AG04450 (cell line): ENCODE measurements at regions not wholly inside any gene's neighbourhood (a gene's known extent, or its start where the extent isn't known, plus 50 kb on each side); places are given as distances from the start of the nearest gene placed in this dataset.

Experiments used
- CTCF ChIA-PET: fragments of 300-600, 350-600 bp; formaldehyde crosslinking; extraction: SDS; loops from one replicate; lab custom pipeline; 2022; ENCODE audit warnings: antibody characterized with exemption, inconsistent platforms; lab: Charles Lee
- POLR2A ChIA-PET: fragments of 350-600 bp; formaldehyde crosslinking; extraction: SDS; loops from one replicate; lab custom pipeline; 2021; ENCODE audit warnings: antibody characterized with exemption, inconsistent platforms; lab: Yijun Ruan, JAX
- DNase-seq: peaks from one replicate; pipeline ENCODE4 v3.0.0-alpha.2; 2011; ENCODE audit warnings: low read depth, low spot score
- H3K27ac ChIP-seq: one replicate; pipeline ENCODE4 v1.5.1; 2012; ENCODE audit warnings: low read depth, low read length, control low read depth
- H3K27me3 ChIP-seq: one replicate; pipeline ENCODE4 v1.6.0; 2012; ENCODE audit warnings: low read length; ENCODE audit not compliant: control insufficient read depth, insufficient read depth
- H3K4me3 ChIP-seq: 2 replicates; pipeline ENCODE4 v1.5.1; 2011; ENCODE audit warnings: mild to moderate bottlenecking, low read depth, low read length, control low read depth
- H3K9me3 ChIP-seq: 2 replicates; pipeline ENCODE4 v1.5.1; 2012; ENCODE audit warnings: low read length; ENCODE audit not compliant: control insufficient read depth, insufficient read depth
- TF ChIP-seq, protein P1 (sequence below): IDR thresholded peaks from 2 replicates; pipeline ENCODE4 v1.5.1; 2011; ENCODE audit warnings: low read depth, low read length, control low read depth, inconsistent platforms

DNA sequence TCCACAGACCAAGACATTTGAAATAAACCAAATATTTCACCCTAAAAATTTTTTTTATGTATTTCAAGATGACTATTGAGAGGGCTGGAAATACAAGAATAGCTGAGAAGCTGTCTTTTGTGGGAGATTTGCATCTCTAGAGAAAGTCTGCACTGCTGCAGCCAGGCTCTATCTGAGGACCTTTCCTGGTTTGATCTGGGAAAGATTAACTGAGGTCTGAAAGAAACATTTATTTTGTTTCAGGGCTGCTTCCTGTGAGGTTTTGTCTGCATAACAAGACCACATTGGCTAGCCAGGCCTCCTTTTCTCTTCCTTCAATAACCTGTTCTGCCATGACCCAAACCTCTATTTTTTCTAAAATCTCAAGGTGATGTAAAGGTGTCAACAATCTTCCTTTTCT lies 117.5 kb upstream of the ARHGEF26 start:
- CTCF ChIA-PET = interaction anchor here (0.9 kb wide), 1 partner anchor 33 kb away, joined by 10 read pairs; no protein-coding TSS in a partner anchor
- H3K27ac ChIP-seq = no peak overlapping the region
- H3K4me3 ChIP-seq = no peak overlapping the region
- no peaks in the 10 kb centered on the region for H3K9me3 ChIP-seq
- TF ChIP-seq, protein P1, sequence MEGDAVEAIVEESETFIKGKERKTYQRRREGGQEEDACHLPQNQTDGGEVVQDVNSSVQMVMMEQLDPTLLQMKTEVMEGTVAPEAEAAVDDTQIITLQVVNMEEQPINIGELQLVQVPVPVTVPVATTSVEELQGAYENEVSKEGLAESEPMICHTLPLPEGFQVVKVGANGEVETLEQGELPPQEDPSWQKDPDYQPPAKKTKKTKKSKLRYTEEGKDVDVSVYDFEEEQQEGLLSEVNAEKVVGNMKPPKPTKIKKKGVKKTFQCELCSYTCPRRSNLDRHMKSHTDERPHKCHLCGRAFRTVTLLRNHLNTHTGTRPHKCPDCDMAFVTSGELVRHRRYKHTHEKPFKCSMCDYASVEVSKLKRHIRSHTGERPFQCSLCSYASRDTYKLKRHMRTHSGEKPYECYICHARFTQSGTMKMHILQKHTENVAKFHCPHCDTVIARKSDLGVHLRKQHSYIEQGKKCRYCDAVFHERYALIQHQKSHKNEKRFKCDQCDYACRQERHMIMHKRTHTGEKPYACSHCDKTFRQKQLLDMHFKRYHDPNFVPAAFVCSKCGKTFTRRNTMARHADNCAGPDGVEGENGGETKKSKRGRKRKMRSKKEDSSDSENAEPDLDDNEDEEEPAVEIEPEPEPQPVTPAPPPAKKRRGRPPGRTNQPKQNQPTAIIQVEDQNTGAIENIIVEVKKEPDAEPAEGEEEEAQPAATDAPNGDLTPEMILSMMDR = no peak
- no peak for DNase-seq
- H3K27me3 ChIP-seq = no peaks in the 10 kb centered on the region
- POLR2A ChIA-PET = no interaction called here

DNA sequence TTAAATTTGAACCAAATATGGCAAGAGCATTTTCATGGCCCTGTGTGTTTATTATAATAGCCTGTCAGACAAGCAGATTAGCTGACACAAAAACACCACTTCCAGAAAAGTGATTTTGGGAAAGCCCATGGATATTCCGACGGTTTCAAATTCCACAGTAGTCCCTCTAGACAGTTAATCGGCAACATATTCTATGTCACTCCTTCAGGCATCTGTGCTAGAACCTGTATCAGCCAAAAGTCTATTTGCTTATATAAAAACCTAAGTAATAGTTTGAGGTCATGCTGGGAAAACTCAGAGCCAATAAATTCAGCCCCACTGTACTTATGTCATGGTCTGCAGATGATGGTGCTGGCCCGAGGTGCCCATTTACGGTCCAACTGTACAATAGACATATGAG lies 110.2 kb upstream of the ARHGEF26 start:
- ChIA-PET CTCF (no interaction called here), POLR2A (no interaction called here)
- DNase-seq = no peak
- H3K27me3 ChIP-seq = no peaks in the 10 kb centered on the region
- no peaks in the 10 kb centered on the region for H3K9me3 ChIP-seq
- TF ChIP-seq, protein P1 = no peak
- no peak overlapping the region for H3K4me3 ChIP-seq
- H3K27ac ChIP-seq = no peak overlapping the region

DNA sequence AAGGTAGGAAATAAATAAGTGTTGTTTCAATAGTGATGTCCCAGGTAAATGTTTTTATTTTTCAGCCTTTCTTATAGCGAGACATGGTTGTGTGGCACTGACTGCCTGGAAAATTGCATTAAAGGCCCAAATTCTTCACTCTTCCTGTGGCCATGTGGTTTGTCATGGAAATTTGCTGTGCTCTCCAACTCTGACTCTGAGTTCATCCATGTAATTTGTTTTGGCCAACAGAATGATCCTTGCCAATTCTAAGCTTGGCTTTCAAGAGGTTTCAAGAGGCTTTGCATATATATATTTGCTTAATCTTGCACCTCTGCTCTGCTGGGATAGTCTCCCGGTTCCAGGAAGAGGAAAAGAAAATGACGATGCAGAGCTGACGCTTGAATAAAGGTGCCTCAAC lies 107.5 kb upstream of the ARHGEF26 start:
- POLR2A ChIA-PET = no interaction called here
- CTCF ChIA-PET = no interaction called here
- Histone ChIP-seq H3K9me3 (no peaks in the 10 kb centered on the region), H3K4me3 (no peak overlapping the region), H3K27ac (no peak overlapping the region), H3K27me3 (no peaks in the 10 kb centered on the region)
- TF ChIP-seq, protein P1 = no peak
- DNase-seq = no peak

DNA sequence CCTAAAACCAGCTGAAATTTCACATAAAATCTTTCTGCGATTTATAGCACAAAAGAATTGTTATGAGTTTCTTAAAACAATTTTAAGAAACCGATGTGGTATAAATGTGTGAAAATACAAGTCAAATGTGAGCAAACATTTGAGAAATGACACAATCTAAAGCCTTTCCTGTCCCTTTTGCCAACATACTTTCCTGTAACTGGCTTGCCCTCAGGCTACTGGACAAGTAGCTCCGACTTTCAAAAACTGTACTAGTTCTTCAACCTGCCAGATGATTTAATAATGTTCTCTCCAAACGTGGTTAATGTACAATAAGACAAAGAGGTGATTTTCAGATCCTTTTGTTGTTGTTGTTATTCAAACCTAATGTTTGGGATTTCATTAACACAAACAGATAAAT lies 105.9 kb upstream of the ARHGEF26 start:
- TF ChIP-seq, protein P1 = no peak
- CTCF ChIA-PET = no interaction called here
- DNase-seq = no peak
- H3K27ac ChIP-seq = no peak overlapping the region
- H3K27me3 ChIP-seq = no peaks in the 10 kb centered on the region
- POLR2A ChIA-PET = no interaction called here
- H3K9me3 ChIP-seq = no peaks in the 10 kb centered on the region
- no peak overlapping the region for H3K4me3 ChIP-seq

DNA sequence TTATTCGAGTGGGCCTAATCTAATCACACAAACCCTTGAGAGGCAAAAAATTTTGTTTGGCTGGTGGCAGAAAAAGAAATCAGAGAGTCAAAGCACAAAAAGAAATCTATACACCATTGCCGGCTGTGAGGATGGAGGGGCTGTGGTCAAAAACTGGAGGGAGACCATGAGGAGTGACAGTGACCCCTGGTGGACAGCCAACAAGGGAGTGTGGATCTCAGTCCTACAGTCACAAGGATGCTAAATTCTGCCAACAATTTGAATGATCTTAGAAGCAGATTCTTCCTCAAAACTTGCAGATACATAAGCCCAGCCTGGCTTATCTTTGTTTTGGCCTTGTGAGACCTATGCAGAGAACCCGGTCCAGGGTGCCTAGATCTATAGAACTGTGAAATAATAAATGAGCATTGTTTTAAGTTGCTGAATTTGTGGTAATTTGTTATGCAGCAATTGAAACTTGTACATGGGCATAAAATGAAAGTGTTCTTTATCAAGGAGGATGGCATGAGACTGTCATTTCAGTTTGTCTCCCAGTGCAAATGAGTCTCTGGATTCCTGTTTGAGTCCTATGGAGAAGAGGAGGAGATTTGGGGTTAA lies 103.0 kb upstream of the ARHGEF26 start:
- H3K9me3 ChIP-seq = no peaks in the 10 kb centered on the region
- ChIA-PET POLR2A (no interaction called here), CTCF (interaction anchor here (0.6 to 1.4 kb wide), 3 partner anchors 8 to 992 kb away, joined by 3 to 4 read pairs (median 3); no protein-coding TSS in a partner anchor)
- no peak overlapping the region for H3K27ac ChIP-seq
- TF ChIP-seq, protein P1 = peak; percentile 62
- H3K27me3 ChIP-seq = no peaks in the 10 kb centered on the region
- no peak overlapping the region for H3K4me3 ChIP-seq
- DNase-seq = no peak
